ENCODE measurements at regions not wholly inside any gene's neighbourhood (a gene's known extent, or its start where the extent isn't known, plus 50 kb on each side); places are given as distances from the start of the nearest gene placed in this dataset.

GRCh38 chr2:120939595-120940318 is 204.1 kb downstream of the GLI2 start:
- no peak for DNase-seq

- no peak for DNase-seq
Observed at GRCh38 chr2:120940319-120940696, 204.6 kb downstream of the GLI2 start.

- no peak for DNase-seq
Observed at GRCh38 chr2:120940726-120941256, 205.1 kb downstream of the GLI2 start.

DNA sequence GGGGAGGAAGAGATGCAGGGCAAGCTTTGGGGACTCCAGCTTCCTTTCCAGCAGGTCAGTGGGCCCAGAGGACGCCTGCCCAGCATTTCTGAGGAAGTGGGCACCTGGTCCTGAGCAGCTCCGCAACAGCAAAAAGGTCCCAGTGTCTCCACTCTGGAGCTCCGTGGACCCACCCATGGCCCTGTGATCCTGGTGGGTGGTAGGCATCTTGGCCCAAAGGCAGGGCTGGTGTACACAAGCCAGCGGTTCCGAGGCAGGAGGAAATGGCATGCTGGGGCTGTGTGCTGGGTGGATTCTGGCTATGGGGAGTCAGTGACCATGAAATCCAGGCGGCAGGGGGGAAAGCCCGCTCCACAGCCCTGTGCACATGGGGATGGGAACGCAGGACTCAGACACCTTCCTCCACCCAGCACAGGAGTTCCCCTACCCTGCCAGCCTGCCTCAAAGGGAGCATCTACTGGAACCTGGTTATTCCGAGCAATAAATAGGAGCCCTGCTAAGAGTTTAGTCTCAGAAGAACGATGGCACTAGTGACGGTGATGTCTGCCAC is 206.0 kb downstream of the GLI2 start:
- no peak for DNase-seq

DNA sequence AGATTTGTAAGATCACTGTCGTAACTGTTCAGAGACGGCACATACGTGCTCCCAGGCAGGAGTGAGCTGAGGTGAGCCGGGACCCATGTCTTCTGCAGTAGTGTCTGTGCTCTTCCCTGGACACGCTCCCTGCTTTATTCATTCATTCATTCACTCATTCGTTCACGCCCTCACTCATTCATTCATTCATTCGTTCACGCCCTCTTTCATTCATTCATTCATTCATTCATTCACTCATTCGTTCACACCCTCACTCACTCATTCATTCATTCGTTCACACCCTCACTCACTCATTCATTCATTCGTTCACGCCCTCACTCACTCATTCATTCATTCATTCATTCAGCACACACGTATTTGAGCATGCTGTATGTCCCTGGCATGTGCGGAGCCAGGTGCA is 207.0 kb downstream of the GLI2 start:
- no peak for DNase-seq

GRCh38 chr2:120943403-120944034 is 207.9 kb downstream of the GLI2 start:
- no peak for DNase-seq

DNA sequence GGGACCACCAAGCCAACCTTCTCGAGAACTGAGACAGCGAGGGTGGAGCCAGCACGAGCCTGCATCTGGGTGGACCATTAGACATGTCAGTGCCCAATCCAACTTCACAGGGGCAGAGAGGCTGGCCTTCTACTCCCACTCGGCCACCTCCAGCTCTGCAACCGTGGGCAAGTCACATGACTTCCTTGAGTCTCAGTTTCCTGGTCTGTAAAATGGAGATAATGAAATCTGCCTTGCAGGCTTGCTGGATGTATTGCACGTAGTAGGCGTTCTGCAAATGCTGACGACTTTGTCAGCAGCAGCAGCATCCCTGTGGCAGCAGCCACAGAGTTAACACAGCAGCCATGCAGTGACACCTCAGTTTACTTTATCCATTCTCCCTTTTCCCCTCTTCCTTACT is 208.9 kb downstream of the GLI2 start:
- no peak for DNase-seq

DNA sequence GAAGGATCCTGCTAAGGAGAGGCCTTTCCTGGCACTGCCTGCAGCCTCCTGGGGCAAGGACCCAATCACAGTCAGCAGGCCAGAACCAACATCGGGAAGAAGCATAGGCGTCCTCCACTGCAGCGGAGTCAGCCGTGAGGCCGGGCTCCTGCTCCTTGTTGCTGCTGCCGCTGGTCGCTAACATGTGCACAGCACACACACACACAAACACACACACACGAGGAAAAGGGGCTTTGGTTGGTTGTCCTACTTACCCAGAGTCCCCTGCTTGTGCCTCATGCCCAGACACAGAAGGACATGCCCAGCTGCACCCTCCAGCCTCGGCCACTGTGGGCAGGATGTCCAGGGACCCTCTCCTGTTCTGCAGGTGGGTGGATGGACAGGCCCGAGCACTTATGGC is 209.4 kb downstream of the GLI2 start:
- DNase-seq, result no peak

GRCh38 chr2:120945832-120946499 is 210.3 kb downstream of the GLI2 start:
- DNase-seq, result no peak

- no peak for DNase-seq
Observed at GRCh38 chr2:120947327-120947726, 211.7 kb downstream of the GLI2 start.

DNA sequence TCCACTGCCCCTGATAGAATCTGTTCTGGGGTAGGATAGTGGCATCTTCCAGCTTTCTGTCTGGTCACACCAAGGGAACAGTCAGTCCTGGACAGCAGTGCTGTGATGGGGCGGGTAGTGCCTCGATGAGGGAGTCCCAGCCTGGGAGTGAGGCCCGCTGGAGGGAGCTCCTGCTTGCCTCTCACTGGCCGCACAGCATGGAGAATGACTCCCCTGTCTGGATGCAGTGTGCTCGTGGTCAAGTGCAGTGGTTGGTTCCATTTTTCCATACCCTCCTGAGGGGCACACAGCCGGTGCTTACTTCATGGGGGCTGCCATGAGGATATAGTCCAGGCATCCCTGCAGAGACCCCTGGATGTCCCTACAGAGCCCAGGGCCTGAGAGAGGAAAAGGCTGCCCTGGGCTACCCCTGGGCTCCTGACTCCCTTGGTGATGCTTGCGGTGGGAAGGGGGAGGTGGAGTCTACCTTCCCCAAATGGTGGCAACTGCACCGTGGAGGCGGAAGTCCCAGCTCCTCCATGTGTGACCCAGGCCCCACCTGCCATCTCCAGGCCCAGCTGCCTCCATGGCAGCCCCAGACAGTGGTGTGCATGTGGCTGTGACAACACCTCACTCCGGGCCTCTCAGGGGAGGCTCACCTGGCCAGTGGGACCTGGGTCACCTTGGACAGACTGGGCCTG is 212.5 kb downstream of the GLI2 start:
- DNase-seq, result no peak

GRCh38 chr2:120948662-120949011 is 213.0 kb downstream of the GLI2 start:
- DNase-seq, result no peak

- no peak for DNase-seq
Observed at GRCh38 chr2:120949027-120949956, 213.6 kb downstream of the GLI2 start.

DNA sequence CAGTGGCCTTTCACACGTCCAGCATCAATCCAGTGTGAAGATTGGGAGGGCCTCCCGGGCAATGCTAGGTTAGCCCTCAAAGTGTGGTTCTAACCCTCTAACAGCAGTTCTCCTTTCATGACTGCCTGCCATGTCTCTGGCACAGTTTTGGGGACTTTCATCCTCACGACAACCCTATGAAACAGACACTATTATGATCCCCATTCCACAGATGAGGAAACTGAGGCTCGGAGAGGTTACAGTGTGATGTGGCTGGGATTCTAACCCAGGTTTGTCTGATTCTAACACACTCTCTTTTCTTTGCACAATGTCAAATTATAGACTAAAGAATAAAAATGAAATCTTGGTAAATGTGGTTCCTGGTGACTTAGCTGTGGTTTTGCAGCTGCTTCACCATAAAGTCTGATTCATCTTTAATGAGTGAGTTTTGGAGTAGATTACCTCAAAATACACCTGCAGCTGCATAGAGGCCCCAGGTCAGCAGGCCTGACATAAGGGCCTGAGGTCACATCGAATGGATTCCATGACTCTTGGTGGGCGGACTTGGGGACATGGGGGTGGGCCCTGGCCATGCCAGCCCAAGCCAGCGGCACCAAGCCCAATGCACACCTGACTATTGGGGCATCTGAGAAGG is 214.4 kb downstream of the GLI2 start:
- no peak for DNase-seq

- no peak for DNase-seq
Observed at GRCh38 chr2:120951693-120952092, 216.0 kb downstream of the GLI2 start.

GRCh38 chr2:120952318-120952717 is 216.7 kb downstream of the GLI2 start:
- DNase-seq, result no peak

- DNase-seq, result no peak
Observed at GRCh38 chr2:120953066-120953756, 217.5 kb downstream of the GLI2 start.

- DNase-seq, result no peak
Observed at GRCh38 chr2:120953843-120954584, 218.3 kb downstream of the GLI2 start.

DNA sequence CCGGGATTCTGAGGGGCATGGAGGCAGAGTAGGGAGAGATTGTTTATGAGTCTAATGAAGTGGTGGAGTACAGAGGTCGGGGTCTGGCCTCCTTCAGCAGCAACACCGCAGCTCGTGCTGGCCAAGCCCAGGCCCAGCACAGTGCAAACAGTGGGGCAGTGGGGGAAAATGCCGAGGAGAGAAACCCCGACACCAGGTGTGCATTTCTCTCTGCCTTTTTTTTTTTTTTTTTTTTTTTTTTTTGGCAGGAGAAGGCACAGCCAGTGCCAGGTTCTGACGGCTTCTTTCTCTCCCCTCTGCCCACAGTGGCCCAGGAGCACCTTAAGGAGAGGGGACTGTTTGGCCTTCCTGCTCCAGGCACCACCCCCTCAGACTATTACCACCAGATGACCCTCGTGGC is 219.3 kb downstream of the GLI2 start:
- no peak for DNase-seq

GRCh38 chr2:120955427-120955826 is 219.8 kb downstream of the GLI2 start:
- DNase-seq, result no peak
